ENCODE measurements at regions not wholly inside any gene's neighbourhood (a gene's known extent, or its start where the extent isn't known, plus 50 kb on each side); places are given as distances from the start of the nearest gene placed in this dataset.

DNA sequence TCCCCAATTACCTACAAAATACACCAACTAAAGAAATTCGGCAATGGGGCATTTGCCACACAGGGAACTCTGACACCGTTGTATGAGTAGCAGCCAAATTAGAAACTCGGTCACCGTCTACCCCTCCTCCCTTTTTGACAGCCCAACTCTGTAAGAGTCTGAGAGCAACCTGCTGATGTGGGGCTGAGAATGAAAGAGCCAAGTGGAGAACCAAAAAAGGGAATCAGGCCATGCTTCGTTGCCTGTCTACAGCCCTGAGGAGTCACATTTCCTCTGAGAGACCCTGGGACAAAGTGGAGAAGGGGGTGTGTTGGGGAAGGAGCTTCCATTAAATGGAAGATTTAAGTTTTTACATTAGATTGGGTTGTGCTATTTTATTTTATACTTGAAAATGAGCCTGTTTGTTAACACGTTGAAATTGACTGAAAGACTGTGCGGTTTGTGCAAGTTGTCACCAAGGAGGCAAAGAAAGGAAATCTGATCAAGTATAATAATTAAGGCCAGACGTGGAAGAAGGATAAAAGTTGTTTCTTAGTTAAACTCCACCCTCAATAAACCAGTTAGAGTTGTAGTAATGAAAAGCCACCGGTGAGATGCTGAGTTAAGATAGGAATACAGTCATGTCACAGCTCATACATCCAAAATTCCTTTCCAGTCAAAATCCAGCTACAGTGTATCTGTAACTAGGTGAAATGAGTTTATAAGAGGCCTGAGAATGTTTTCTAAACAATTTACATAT lies 131.7 kb upstream of the CREB1 start:
- TF ChIP-seq YY1 (IDR thresholded peaks at IDR 0.05; ENCODE audit: low read depth, low read length) (no peak), WRNIP1 (IDR thresholded peaks at IDR 0.05; ENCODE audit: borderline replicate concordance, low read depth, low read length) (no peak), IRF3 (IDR thresholded peaks at IDR 0.05) (no peak), RAD51 (IDR thresholded peaks at IDR 0.05) (no peak)
- TF ChIP-seq, protein P1, sequence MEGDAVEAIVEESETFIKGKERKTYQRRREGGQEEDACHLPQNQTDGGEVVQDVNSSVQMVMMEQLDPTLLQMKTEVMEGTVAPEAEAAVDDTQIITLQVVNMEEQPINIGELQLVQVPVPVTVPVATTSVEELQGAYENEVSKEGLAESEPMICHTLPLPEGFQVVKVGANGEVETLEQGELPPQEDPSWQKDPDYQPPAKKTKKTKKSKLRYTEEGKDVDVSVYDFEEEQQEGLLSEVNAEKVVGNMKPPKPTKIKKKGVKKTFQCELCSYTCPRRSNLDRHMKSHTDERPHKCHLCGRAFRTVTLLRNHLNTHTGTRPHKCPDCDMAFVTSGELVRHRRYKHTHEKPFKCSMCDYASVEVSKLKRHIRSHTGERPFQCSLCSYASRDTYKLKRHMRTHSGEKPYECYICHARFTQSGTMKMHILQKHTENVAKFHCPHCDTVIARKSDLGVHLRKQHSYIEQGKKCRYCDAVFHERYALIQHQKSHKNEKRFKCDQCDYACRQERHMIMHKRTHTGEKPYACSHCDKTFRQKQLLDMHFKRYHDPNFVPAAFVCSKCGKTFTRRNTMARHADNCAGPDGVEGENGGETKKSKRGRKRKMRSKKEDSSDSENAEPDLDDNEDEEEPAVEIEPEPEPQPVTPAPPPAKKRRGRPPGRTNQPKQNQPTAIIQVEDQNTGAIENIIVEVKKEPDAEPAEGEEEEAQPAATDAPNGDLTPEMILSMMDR (IDR thresholded peaks at IDR 0.05 in 2 of 3, conservative IDR thresholded peaks at IDR 0.05 in 1 of 3; ENCODE audit: control insufficient read depth in 2 of 3, extremely low read depth in 1 of 3, insufficient read depth in 1 of 3, low read depth in 3 of 3, low read length in 3 of 3): no peak

All from GM12878 (cell line).